HepG2 (cell line): ENCODE measurements at regions not wholly inside any gene's neighbourhood (a gene's known extent, or its start where the extent isn't known, plus 50 kb on each side); places are given as distances from the start of the nearest gene placed in this dataset.

ENCODE experiments used
- AHR ChIP-seq: IDR thresholded peaks from 2 replicates; pipeline ENCODE4 v1.6.1; 2018; ENCODE audit warnings: missing genetic modification reagents, missing compliant biosample characterization
- CENPX ChIP-seq: sonication (generic); formaldehyde crosslinking; IDR thresholded peaks from 2 replicates; pipeline ENCODE4 v1.9.0; 2021; ENCODE audit warnings: mild to moderate bottlenecking, missing genetic modification reagents, moderate library complexity
- ELF4 ChIP-seq: sonication (generic); formaldehyde crosslinking; IDR thresholded peaks from 2 replicates; pipeline ENCODE4 v1.5.0; 2020; ENCODE audit warnings: missing genetic modification reagents, mild to moderate bottlenecking, moderate library complexity, borderline replicate concordance
- ESRRA ChIP-seq: sonication (generic); formaldehyde crosslinking; IDR thresholded peaks from 2 replicates; pipeline ENCODE4 v1.5.1; 2020; ENCODE audit warnings: mild to moderate bottlenecking, low read depth, missing genetic modification reagents
- JDP2 ChIP-seq: sonication (generic); formaldehyde crosslinking; IDR thresholded peaks from 2 replicates; pipeline ENCODE4 v1.8.1; 2022; ENCODE audit warnings: missing genetic modification reagents, borderline replicate concordance
- MEIS1 ChIP-seq: sonication (generic); formaldehyde crosslinking; IDR thresholded peaks from 2 replicates; pipeline ENCODE4 v1.9.0; 2021; ENCODE audit warnings: mild to moderate bottlenecking, missing genetic modification reagents, moderate library complexity, borderline replicate concordance
- NBN ChIP-seq: fragments of 450-650 bp; conservative IDR thresholded peaks from 2 replicates; pipeline ENCODE4 v1.6.1; 2017
- NONO ChIP-seq, 2 experiments: fragments of 450-650 bp in 1 of 2; sonication (generic) in 1 of 2; formaldehyde crosslinking in 1 of 2; IDR thresholded peaks in 1 of 2; conservative IDR thresholded peaks in 1 of 2; 2 replicates each; pipeline versions ENCODE4 v1.6.1 to v1.8.0; 2017 to 2022; ENCODE audit warnings: mild to moderate bottlenecking in 1 of 2, missing genetic modification reagents in 1 of 2, moderate library complexity in 1 of 2
- RBAK ChIP-seq: sonication (generic); formaldehyde crosslinking; IDR thresholded peaks from 2 replicates; pipeline ENCODE4 v1.5.1; 2020; ENCODE audit warnings: mild to moderate bottlenecking, missing genetic modification reagents
- SMARCC2 ChIP-seq: fragments of 450-650 bp; IDR thresholded peaks from 2 replicates; pipeline ENCODE4 v1.6.1; 2017; ENCODE audit warnings: antibody characterized with exemption, mild to moderate bottlenecking
- STAT5B ChIP-seq: sonication (generic); formaldehyde crosslinking; IDR thresholded peaks from 2 replicates; pipeline ENCODE4 v1.4.0; 2020; ENCODE audit warnings: missing genetic modification reagents
- XBP1 ChIP-seq: sonication (generic); formaldehyde crosslinking; IDR thresholded peaks from 2 replicates; pipeline ENCODE4 v1.5.0; 2020; ENCODE audit warnings: missing genetic modification reagents
- ZKSCAN5 ChIP-seq: sonication (generic); formaldehyde crosslinking; IDR thresholded peaks from 2 replicates; pipeline ENCODE4 v1.5.1; 2020; ENCODE audit warnings: mild to moderate bottlenecking, missing genetic modification reagents
- ZNF143 ChIP-seq: sonication (generic); formaldehyde crosslinking; IDR thresholded peaks from 2 replicates; pipeline ENCODE4 v1.4.0; 2020; ENCODE audit warnings: missing genetic modification reagents
- ZNF501 ChIP-seq: sonication (generic); formaldehyde crosslinking; IDR thresholded peaks from 2 replicates; pipeline ENCODE4 v1.5.1; 2020; ENCODE audit warnings: mild to moderate bottlenecking, moderate library complexity, missing genetic modification reagents
- ZNF552 ChIP-seq: sonication (generic); formaldehyde crosslinking; IDR thresholded peaks from 2 replicates; pipeline ENCODE4 v1.9.0; 2022; ENCODE audit warnings: missing genetic modification reagents, mild to moderate bottlenecking, borderline replicate concordance
- ZNF572 ChIP-seq: sonication (generic); formaldehyde crosslinking; IDR thresholded peaks from 2 replicates; pipeline ENCODE4 v1.5.1; 2020; ENCODE audit warnings: mild to moderate bottlenecking, missing genetic modification reagents
- ZNF644 ChIP-seq: IDR thresholded peaks from 2 replicates; pipeline ENCODE4 v1.6.1; 2016; ENCODE audit warnings: low read depth
- ZNF670 ChIP-seq: sonication (generic); formaldehyde crosslinking; IDR thresholded peaks from 2 replicates; pipeline ENCODE4 v1.8.0; 2022; ENCODE audit warnings: mild to moderate bottlenecking, missing genetic modification reagents, borderline replicate concordance
- ZNF780A ChIP-seq: sonication (generic); formaldehyde crosslinking; IDR thresholded peaks from 2 replicates; pipeline ENCODE4 v1.8.0; 2022; ENCODE audit warnings: mild to moderate bottlenecking, missing genetic modification reagents, moderate library complexity
- TF ChIP-seq, protein P1 (sequence below): sonication (generic); formaldehyde crosslinking; IDR thresholded peaks from 2 replicates; pipeline ENCODE4 v1.8.1; 2023; ENCODE audit warnings: mild to moderate bottlenecking, inconsistent platforms, moderate library complexity, missing genetic modification reagents, borderline replicate concordance
- TF ChIP-seq, protein P2 (sequence below): sonication (generic); formaldehyde crosslinking; IDR thresholded peaks from 2 replicates; pipeline ENCODE4 v1.4.0; 2020; ENCODE audit warnings: missing genetic modification reagents
- TF ChIP-seq, protein P3 (sequence below): sonication (generic); formaldehyde crosslinking; IDR thresholded peaks from 2 replicates; pipeline ENCODE4 v1.8.0; 2022; ENCODE audit warnings: missing genetic modification reagents, low read depth, mild to moderate bottlenecking, borderline replicate concordance

DNA sequence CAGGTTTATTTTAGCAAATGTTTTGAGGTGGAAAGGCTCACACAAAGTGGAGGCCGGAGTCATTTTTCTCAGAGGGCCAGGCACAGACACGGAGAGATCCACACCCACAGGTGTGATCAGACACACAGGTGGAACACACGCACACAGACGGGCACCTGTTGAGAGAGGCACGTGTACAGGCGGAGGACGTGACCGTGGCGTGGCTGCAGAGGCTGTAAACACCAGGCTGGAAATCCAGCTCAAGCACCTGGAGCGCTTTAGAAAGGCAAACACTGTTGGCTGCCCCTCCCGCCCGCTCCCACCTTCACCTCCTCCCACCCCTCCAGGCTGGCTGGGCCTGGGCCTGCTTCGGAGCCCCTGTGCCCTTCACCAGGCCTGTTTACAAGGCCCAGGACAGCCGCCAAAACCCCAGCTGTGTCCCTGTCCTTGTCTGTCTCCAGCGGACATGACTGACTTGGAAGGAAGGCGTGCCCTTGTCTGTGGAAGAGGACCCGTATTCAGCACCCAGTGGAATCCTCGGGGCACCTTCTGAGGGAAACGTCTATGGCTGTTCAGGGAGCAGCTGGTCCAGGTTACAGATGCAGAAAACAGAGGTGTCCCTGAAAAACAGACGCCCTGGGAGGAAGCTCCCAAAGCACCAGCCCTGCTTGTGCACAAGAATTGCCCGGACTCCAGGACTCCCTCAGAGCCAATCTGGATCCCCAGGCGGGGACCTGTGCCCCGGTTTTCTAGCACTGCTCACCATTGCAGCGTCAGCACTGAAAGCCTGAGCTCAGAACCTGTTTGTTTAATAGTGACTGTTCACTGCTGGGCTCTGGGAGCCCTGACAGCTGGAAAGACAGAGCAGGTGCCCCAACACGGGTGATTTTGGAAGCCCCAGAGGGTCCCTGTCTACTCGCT lies 134.3 kb upstream of the HAAO start (continued):
- no peak; the same call in 1 of the 2 replicates for TF ChIP-seq ZNF501 (CRISPR knock-in tag)
- no peak for TF ChIP-seq MEIS1 (CRISPR knock-in tag)
- TF ChIP-seq ZNF780A, result no peak
- TF ChIP-seq ZNF552 (CRISPR knock-in tag), result peak; percentile 18; the same call in 1 of the 2 replicates
- peak; percentile 61; the same call in 1 of the 2 replicates for TF ChIP-seq AHR (CRISPR knock-in tag)
- TF ChIP-seq STAT5B (CRISPR knock-in tag), result no peak
- no peak for TF ChIP-seq ZNF670 (CRISPR knock-in tag)
- no peak for TF ChIP-seq ELF4
- TF ChIP-seq ZNF572, result no peak
- TF ChIP-seq, protein P1, sequence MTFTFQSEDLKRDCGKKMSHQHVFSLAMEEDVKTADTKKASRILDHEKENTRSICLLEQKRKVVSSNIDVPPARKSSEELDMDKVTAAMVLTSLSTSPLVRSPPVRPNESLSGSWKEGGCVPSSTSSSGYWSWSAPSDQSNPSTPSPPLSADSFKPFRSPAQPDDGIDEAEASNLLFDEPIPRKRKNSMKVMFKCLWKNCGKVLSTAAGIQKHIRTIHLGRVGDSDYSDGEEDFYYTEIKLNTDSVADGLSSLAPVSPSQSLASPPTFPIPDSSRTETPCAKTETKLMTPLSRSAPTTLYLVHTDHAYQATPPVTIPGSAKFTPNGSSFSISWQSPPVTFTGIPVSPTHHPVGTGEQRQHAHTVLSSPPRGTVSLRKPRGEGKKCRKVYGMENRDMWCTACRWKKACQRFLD (CRISPR knock-in tag), result no peak
- no peak for TF ChIP-seq NBN
- TF ChIP-seq, protein P2, sequence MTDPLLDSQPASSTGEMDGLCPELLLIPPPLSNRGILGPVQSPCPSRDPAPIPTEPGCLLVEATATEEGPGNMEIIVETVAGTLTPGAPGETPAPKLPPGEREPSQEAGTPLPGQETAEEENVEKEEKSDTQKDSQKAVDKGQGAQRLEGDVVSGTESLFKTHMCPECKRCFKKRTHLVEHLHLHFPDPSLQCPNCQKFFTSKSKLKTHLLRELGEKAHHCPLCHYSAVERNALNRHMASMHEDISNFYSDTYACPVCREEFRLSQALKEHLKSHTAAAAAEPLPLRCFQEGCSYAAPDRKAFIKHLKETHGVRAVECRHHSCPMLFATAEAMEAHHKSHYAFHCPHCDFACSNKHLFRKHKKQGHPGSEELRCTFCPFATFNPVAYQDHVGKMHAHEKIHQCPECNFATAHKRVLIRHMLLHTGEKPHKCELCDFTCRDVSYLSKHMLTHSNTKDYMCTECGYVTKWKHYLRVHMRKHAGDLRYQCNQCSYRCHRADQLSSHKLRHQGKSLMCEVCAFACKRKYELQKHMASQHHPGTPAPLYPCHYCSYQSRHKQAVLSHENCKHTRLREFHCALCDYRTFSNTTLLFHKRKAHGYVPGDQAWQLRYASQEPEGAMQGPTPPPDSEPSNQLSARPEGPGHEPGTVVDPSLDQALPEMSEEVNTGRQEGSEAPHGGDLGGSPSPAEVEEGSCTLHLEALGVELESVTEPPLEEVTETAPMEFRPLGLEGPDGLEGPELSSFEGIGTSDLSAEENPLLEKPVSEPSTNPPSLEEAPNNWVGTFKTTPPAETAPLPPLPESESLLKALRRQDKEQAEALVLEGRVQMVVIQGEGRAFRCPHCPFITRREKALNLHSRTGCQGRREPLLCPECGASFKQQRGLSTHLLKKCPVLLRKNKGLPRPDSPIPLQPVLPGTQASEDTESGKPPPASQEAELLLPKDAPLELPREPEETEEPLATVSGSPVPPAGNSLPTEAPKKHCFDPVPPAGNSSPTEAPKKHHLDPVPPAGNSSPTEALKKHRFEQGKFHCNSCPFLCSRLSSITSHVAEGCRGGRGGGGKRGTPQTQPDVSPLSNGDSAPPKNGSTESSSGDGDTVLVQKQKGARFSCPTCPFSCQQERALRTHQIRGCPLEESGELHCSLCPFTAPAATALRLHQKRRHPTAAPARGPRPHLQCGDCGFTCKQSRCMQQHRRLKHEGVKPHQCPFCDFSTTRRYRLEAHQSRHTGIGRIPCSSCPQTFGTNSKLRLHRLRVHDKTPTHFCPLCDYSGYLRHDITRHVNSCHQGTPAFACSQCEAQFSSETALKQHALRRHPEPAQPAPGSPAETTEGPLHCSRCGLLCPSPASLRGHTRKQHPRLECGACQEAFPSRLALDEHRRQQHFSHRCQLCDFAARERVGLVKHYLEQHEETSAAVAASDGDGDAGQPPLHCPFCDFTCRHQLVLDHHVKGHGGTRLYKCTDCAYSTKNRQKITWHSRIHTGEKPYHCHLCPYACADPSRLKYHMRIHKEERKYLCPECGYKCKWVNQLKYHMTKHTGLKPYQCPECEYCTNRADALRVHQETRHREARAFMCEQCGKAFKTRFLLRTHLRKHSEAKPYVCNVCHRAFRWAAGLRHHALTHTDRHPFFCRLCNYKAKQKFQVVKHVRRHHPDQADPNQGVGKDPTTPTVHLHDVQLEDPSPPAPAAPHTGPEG (CRISPR knock-in tag), result peak; percentile 78; the same call in 1 of the 2 replicates
- TF ChIP-seq XBP1 (CRISPR knock-in tag), result no peak; the same call in 1 of the 2 replicates
- TF ChIP-seq CENPX (CRISPR knock-in tag), result no peak
- TF ChIP-seq ESRRA (CRISPR knock-in tag), result peak; percentile 64; the same call in 1 of the 2 replicates
- peak; percentile 44 for TF ChIP-seq ZKSCAN5 (CRISPR knock-in tag)
- TF ChIP-seq RBAK (CRISPR knock-in tag), result 0 out of 2 replicates have a peak, but pooled peaks have one; percentile 29
- TF ChIP-seq NONO (IDR thresholded peaks at IDR 0.05), result no peak
- TF ChIP-seq NONO (CRISPR knock-in tag; conservative IDR thresholded peaks at IDR 0.05), result peak; percentile 40; the same call in 1 of the 2 replicates
- no peak for TF ChIP-seq SMARCC2
- TF ChIP-seq ZNF143, result no peak
- no peak for TF ChIP-seq ZNF644 (CRISPR knock-in tag)
- TF ChIP-seq, protein P3, sequence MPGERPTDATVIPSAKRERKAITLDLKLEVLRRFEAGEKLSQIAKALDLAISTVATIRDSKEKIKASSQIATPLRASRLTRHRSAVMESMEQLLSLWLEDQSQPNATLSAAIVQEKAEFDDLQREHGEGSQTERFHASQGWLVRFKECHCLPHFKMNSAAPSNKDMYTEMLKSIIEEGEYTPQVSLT, result no peak
- no peak for TF ChIP-seq JDP2 (CRISPR knock-in tag)
